OCI-LY7 (cell line): ENCODE measurements at regions not wholly inside any gene's neighbourhood (a gene's known extent, or its start where the extent isn't known, plus 50 kb on each side); places are given as distances from the start of the nearest gene placed in this dataset.

Source experiments
- CTCF ChIP-seq: fragments of 200-600 bp; sonication (generic); conservative IDR thresholded peaks from 2 replicates; pipeline ENCODE4 v1.5.1; 2014; ENCODE audit warnings: mild to moderate bottlenecking, antibody characterized with exemption, low read length, moderate library complexity, mixed read lengths
- EZH2phosphoT487 ChIP-seq: fragments of 200-600 bp; sonication (generic); IDR thresholded peaks from 2 replicates; pipeline ENCODE4 v1.6.1; 2018; ENCODE audit warnings: low read depth, borderline replicate concordance, mild to moderate bottlenecking, mixed run types, antibody characterized with exemption, low read length, moderate library complexity, mixed read lengths

DNA sequence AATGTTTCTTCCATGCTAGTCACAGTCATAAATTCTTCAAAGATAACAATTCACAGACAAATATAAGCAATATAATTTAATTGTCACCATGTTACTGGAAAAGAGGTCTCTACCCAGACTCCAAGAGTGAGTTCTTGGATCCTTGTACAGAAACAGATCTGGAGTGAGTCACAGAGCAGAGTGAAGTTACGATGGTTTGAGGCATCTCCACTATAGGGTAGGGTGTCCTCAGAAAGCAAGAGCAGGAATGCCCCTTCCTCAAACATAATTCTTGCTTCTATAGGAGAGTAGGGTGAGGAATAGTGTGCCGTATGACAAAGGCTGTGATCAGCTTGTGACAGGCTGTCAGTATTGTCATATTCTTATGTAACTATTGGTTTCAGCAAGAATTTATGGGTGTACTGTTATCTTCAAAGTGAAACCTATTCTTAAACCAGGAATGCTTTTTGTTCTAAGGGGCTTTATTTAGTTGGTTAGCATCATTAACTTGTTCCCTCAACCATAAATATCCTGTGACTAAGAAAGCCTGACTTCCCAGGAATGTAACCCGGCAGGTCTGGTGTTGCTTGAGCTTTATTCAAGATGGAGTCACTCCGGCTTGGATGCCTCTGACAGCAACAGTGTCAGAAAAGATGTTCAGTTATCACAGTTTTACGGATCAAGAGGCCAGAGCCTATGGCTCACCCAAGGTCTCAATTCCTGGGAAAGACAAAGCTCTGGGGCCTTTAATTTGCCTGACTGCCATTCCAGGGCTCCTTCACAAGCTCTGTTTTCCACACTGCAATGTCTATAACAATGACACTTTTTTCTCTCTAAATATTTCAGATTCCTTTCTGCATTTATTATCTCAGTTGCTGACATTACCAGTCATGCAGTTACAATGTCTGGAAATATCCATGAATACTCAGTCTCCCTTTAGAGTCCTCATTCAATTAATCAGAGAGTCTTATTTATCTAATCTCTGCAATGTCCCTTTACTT is 298.6 kb downstream of the C6orf118 start:
- TF ChIP-seq CTCF (no peak), EZH2phosphoT487 (no peak)
